ENCODE measurements at regions not wholly inside any gene's neighbourhood (a gene's known extent, or its start where the extent isn't known, plus 50 kb on each side); places are given as distances from the start of the nearest gene placed in this dataset.

DNA sequence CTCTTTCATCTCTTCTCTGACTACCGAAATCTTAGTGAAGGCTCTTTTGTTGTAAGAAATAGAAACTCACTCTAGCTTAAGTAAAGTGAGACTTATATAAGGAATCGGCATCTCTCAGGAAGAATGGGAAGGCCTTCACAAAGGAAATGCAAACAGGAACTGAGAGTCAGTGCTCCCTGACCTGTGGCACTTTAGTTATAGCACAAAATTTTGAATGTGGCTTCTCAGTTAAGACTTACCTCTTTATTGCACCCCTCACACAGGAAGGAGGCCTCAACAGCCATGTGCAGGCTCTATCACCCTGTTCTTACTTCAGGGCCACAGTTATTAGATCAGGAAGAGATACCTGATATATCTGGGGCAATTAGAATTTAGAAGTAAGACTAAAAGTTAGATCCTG lies 224.7 kb upstream of the EGLN3 start:
- DNase-seq (ENCODE audit: low read depth, low spot score): no peak
- Histone ChIP-seq H3K79me2 (ENCODE audit: insufficient read depth, low read length) (no peaks in the 10 kb centered on the region), H3K4me3 (replicated peaks in 1 of 2; ENCODE audit: low read depth in 1 of 2, low read length in 2 of 2) (no peak overlapping the region), H3K9me3 (ENCODE audit: control insufficient read depth in 1 of 2, insufficient read depth in 1 of 2, low read depth in 1 of 2, low read length in 2 of 2) (no peaks in the 10 kb centered on the region), H2AFZ (ENCODE audit: low read depth, low read length, poor library complexity, severe bottlenecking) (no peak overlapping the region), H4K20me1 (ENCODE audit: insufficient read depth) (no peaks in the 10 kb centered on the region), H3K4me2 (ENCODE audit: low read length) (no peak overlapping the region), H3K4me1 (ENCODE audit: control insufficient read depth in 1 of 2, insufficient read depth in 2 of 2, low read length in 2 of 2) (no peaks in the 10 kb centered on the region), H3K9me2 (ENCODE audit: insufficient read depth) (no peaks in the 10 kb centered on the region), H3K9ac (ENCODE audit: low read length) (no peak overlapping the region), H3K27me3 (ENCODE audit: insufficient read depth, low read length) (no peaks in the 10 kb centered on the region), H3K36me3 (ENCODE audit: control insufficient read depth in 1 of 2, insufficient read depth in 2 of 2, low read length in 2 of 2) (no peaks in the 10 kb centered on the region), H3K27ac (ENCODE audit: low read depth, low read length) (no peak overlapping the region)
- intact Hi-C loops (cut with micrococcal nuclease): no loop called here
- no TSS peak for BruUV-seq (replicated peaks)
- TF ChIP-seq TCF7L2 (IDR thresholded peaks at IDR 0.05; ENCODE audit: borderline replicate concordance, extremely low read depth, insufficient read depth, insufficient read length) (no peak), SIN3A (IDR thresholded peaks at IDR 0.05; ENCODE audit: low read depth) (no peak), EGR1 (IDR thresholded peaks at IDR 0.05; ENCODE audit: low read depth) (no peak), EZH2 (IDR thresholded peaks at IDR 0.05) (no peak), RAD21 (IDR thresholded peaks at IDR 0.05; ENCODE audit: low read depth) (no peak), CEBPB (IDR thresholded peaks at IDR 0.05; ENCODE audit: low read depth) (no peak), ELF1 (IDR thresholded peaks at IDR 0.05; ENCODE audit: borderline replicate concordance, low read depth) (no peak), FOSL1 (IDR thresholded peaks at IDR 0.05; ENCODE audit: low read depth) (no peak), POLR2AphosphoS5 (IDR thresholded peaks at IDR 0.05; ENCODE audit: low read depth, low read length) (no peak), CBX3 (IDR thresholded peaks at IDR 0.05; ENCODE audit: low read depth) (no peak)
- CTCF ChIA-PET: no interaction called here
- POLR2A ChIA-PET: no interaction called here
- RAD21 ChIA-PET (ENCODE audit: low non-redundant PET in 1 of 2, low total read pairs in 2 of 2, uncharacterized antibody in 2 of 2, unreplicated experiment in 2 of 2): no interaction called here
- ATAC-seq: no peak

DNA sequence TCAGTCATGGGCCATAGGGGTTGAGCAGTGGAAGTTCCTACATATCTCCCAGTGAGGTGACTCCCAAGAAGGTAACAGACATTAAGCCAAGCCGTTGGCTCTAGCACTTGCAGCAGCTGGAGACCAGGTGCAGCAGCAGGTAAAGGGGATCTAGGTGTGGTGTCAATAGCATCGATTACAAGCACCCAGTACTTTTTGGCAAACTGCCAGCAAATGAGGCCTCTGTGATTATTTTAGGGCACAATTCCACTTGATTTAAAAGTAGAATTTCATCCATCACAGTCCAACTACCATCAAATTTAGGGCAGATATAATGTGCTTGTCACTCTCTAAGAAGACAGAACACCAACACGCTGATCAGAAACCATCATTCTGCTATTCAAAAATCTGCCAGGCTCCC lies 224.1 kb upstream of the EGLN3 start:
- Histone ChIP-seq H3K9me3 (ENCODE audit: control insufficient read depth in 1 of 2, insufficient read depth in 1 of 2, low read depth in 1 of 2, low read length in 2 of 2) (no peaks in the 10 kb centered on the region), H3K9me2 (ENCODE audit: insufficient read depth) (no peaks in the 10 kb centered on the region), H3K9ac (ENCODE audit: low read length) (no peak overlapping the region), H2AFZ (ENCODE audit: low read depth, low read length, poor library complexity, severe bottlenecking) (no peak overlapping the region), H3K4me3 (replicated peaks in 1 of 2; ENCODE audit: low read depth in 1 of 2, low read length in 2 of 2) (no peak overlapping the region), H3K27ac (ENCODE audit: low read depth, low read length) (no peak overlapping the region), H3K79me2 (ENCODE audit: insufficient read depth, low read length) (no peaks in the 10 kb centered on the region), H3K36me3 (ENCODE audit: control insufficient read depth in 1 of 2, insufficient read depth in 2 of 2, low read length in 2 of 2) (no peaks in the 10 kb centered on the region), H3K4me2 (ENCODE audit: low read length) (no peak overlapping the region), H4K20me1 (ENCODE audit: insufficient read depth) (no peaks in the 10 kb centered on the region), H3K27me3 (ENCODE audit: insufficient read depth, low read length) (no peaks in the 10 kb centered on the region), H3K4me1 (ENCODE audit: control insufficient read depth in 1 of 2, insufficient read depth in 2 of 2, low read length in 2 of 2) (no peaks in the 10 kb centered on the region)
- BruUV-seq (replicated peaks): no TSS peak
- ChIA-PET CTCF (no interaction called here), POLR2A (no interaction called here), RAD21 (ENCODE audit: low non-redundant PET in 1 of 2, low total read pairs in 2 of 2, uncharacterized antibody in 2 of 2, unreplicated experiment in 2 of 2) (no interaction called here)
- DNase-seq (ENCODE audit: low read depth, low spot score): no peak
- ATAC-seq: no peak
- intact Hi-C loops (cut with micrococcal nuclease): no loop called here
- TF ChIP-seq JUND (IDR thresholded peaks at IDR 0.05): no peak
- TF ChIP-seq, protein P1, sequence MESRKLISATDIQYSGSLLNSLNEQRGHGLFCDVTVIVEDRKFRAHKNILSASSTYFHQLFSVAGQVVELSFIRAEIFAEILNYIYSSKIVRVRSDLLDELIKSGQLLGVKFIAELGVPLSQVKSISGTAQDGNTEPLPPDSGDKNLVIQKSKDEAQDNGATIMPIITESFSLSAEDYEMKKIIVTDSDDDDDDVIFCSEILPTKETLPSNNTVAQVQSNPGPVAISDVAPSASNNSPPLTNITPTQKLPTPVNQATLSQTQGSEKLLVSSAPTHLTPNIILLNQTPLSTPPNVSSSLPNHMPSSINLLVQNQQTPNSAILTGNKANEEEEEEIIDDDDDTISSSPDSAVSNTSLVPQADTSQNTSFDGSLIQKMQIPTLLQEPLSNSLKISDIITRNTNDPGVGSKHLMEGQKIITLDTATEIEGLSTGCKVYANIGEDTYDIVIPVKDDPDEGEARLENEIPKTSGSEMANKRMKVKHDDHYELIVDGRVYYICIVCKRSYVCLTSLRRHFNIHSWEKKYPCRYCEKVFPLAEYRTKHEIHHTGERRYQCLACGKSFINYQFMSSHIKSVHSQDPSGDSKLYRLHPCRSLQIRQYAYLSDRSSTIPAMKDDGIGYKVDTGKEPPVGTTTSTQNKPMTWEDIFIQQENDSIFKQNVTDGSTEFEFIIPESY (IDR thresholded peaks at IDR 0.05; ENCODE audit: extremely low read depth, insufficient replicate concordance, low read length): no peak
- no peak for TF ChIP-seq EGR1 (IDR thresholded peaks at IDR 0.05; ENCODE audit: low read depth)
- no peak for TF ChIP-seq EZH2 (IDR thresholded peaks at IDR 0.05)
- no peak for TF ChIP-seq FOSL1 (IDR thresholded peaks at IDR 0.05; ENCODE audit: low read depth)
- TF ChIP-seq SRF (IDR thresholded peaks at IDR 0.05; ENCODE audit: low read depth): no peak
- TF ChIP-seq, protein P2, sequence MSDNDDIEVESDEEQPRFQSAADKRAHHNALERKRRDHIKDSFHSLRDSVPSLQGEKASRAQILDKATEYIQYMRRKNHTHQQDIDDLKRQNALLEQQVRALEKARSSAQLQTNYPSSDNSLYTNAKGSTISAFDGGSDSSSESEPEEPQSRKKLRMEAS (IDR thresholded peaks at IDR 0.05): no peak
- TF ChIP-seq POLR2AphosphoS5 (IDR thresholded peaks at IDR 0.05; ENCODE audit: low read depth, low read length): no peak
- no peak for TF ChIP-seq ZNF274 (IDR thresholded peaks at IDR 0.05; ENCODE audit: low read depth, low read length)
- no peak for TF ChIP-seq CEBPB (IDR thresholded peaks at IDR 0.05; ENCODE audit: low read depth)
- no peak for TF ChIP-seq CBX3 (IDR thresholded peaks at IDR 0.05; ENCODE audit: low read depth)
- no peak for TF ChIP-seq ELF1 (IDR thresholded peaks at IDR 0.05; ENCODE audit: borderline replicate concordance, low read depth)
- no peak for TF ChIP-seq RAD21 (IDR thresholded peaks at IDR 0.05; ENCODE audit: low read depth)

All from HCT116 (cell line).